WTC11 (cell line): ENCODE measurements at regions not wholly inside any gene's neighbourhood (a gene's known extent, or its start where the extent isn't known, plus 50 kb on each side); places are given as distances from the start of the nearest gene placed in this dataset.

Source experiments
- ATAC-seq: fragments of 200-7000 bp; cut with Tn5 transposase; 2 replicates; pipeline ENCODE4 v1.10.0; 2021; ENCODE audit warnings: mild to moderate bottlenecking, moderate library complexity
- CTCF ChIA-PET: fragments of 300-600 bp; sonication (Branson Sonifier 250); formaldehyde crosslinking; loops from one replicate; lab custom pipeline; 2021; ENCODE audit warnings: antibody characterized with exemption; lab: Charles Lee
- POLR2A ChIA-PET: fragments of 350-600 bp; sonication (Branson Sonifier 250); formaldehyde crosslinking; loops from one replicate; lab custom pipeline; 2021; ENCODE audit warnings: antibody characterized with exemption; lab: Charles Lee
- DNase-seq: peaks from one replicate; pipeline ENCODE4 v3.0.0; 2021; ENCODE audit warnings: low spot score
- H3K27ac Mint-ChIP-seq: 2 replicates; pipeline ENCODE4 v1.8.0; 2021; ENCODE audit warnings: mixed read lengths
- H3K27me3 Mint-ChIP-seq: 2 replicates; pipeline ENCODE4 v1.8.0; 2021; ENCODE audit warnings: low read depth, mild to moderate bottlenecking, moderate library complexity, mixed read lengths
- H3K36me3 Mint-ChIP-seq: 2 replicates; pipeline ENCODE4 v1.8.0; 2021; ENCODE audit warnings: mixed read lengths
- H3K4me1 Mint-ChIP-seq: 2 replicates; pipeline ENCODE4 v1.8.0; 2022; ENCODE audit warnings: mixed read lengths
- H3K4me3 Mint-ChIP-seq: 2 replicates; pipeline ENCODE4 v1.8.0; 2021; ENCODE audit warnings: mild to moderate bottlenecking, moderate library complexity, mixed read lengths
- H3K9me3 Mint-ChIP-seq: 2 replicates; pipeline ENCODE4 v1.8.0; 2021; ENCODE audit warnings: mixed read lengths
- EMX1 ChIP-seq: fragments of 250-450 bp; sonication (Bioruptor Pico); IDR thresholded peaks from 2 replicates; pipeline ENCODE4 v1.8.0; 2021; ENCODE audit warnings: mild to moderate bottlenecking
- ERG ChIP-seq: fragments of 250-450 bp; sonication (Bioruptor Pico); IDR thresholded peaks from 2 replicates; pipeline ENCODE4 v1.8.0; 2021; ENCODE audit warnings: mild to moderate bottlenecking
- ETV6 ChIP-seq: sonication (generic); formaldehyde crosslinking; IDR thresholded peaks from 2 replicates; pipeline ENCODE4 v1.8.1; 2022; ENCODE audit warnings: mild to moderate bottlenecking, missing genetic modification reagents
- FOXJ3 ChIP-seq: sonication (generic); formaldehyde crosslinking; IDR thresholded peaks from 2 replicates; pipeline ENCODE4 v1.9.0; 2021; ENCODE audit warnings: missing genetic modification reagents, mild to moderate bottlenecking, borderline replicate concordance
- GABPB1 ChIP-seq: sonication (generic); formaldehyde crosslinking; IDR thresholded peaks from 2 replicates; pipeline ENCODE4 v1.8.1; 2023; ENCODE audit warnings: mild to moderate bottlenecking, missing genetic modification reagents
- SMAD3 ChIP-seq: sonication (generic); formaldehyde crosslinking; IDR thresholded peaks from 2 replicates; pipeline ENCODE4 v1.8.0; 2022; ENCODE audit warnings: missing genetic modification reagents, mild to moderate bottlenecking, borderline replicate concordance
- SP1 ChIP-seq: sonication (generic); formaldehyde crosslinking; conservative IDR thresholded peaks from 2 replicates; pipeline ENCODE4 v1.8.1; 2022; ENCODE audit warnings: missing genetic modification reagents
- TCF7 ChIP-seq: sonication (generic); formaldehyde crosslinking; IDR thresholded peaks from 2 replicates; pipeline ENCODE4 v1.8.0; 2022; ENCODE audit warnings: mild to moderate bottlenecking, low read depth, missing genetic modification reagents, moderate library complexity
- TP53 ChIP-seq: sonication (generic); formaldehyde crosslinking; IDR thresholded peaks from 2 replicates; pipeline ENCODE4 v1.8.1; 2023; ENCODE audit warnings: mild to moderate bottlenecking, missing genetic modification reagents
- ZBTB21 ChIP-seq: sonication (generic); formaldehyde crosslinking; IDR thresholded peaks from 2 replicates; pipeline ENCODE4 v1.8.1; 2023; ENCODE audit warnings: mild to moderate bottlenecking, missing genetic modification reagents, borderline replicate concordance
- ZNF263 ChIP-seq: sonication (generic); formaldehyde crosslinking; IDR thresholded peaks from 2 replicates; pipeline ENCODE4 v1.8.1; 2022; ENCODE audit warnings: low read depth, mild to moderate bottlenecking, moderate library complexity, missing genetic modification reagents
- ZNF396 ChIP-seq: fragments of 250-450 bp; sonication (Bioruptor Pico); IDR thresholded peaks from 2 replicates; pipeline ENCODE4 v1.8.0; 2021; ENCODE audit warnings: mild to moderate bottlenecking, moderate library complexity, borderline replicate concordance
- ZNF425 ChIP-seq: fragments of 250-450 bp; sonication (Bioruptor Pico); conservative IDR thresholded peaks from 2 replicates; pipeline ENCODE4 v1.9.0; 2021; ENCODE audit warnings: mild to moderate bottlenecking
- TF ChIP-seq, protein P1 (sequence below): sonication (generic); formaldehyde crosslinking; IDR thresholded peaks from 2 replicates; pipeline ENCODE4 v1.8.0; 2023; ENCODE audit warnings: missing genetic modification reagents
- TF ChIP-seq, protein P2 (sequence below): sonication (generic); formaldehyde crosslinking; IDR thresholded peaks from 2 replicates; pipeline ENCODE4 v1.8.1; 2022; ENCODE audit warnings: mild to moderate bottlenecking, moderate library complexity, missing genetic modification reagents
- TF ChIP-seq, protein P3 (sequence below): sonication (generic); formaldehyde crosslinking; IDR thresholded peaks from 2 replicates; pipeline ENCODE4 v1.8.1; 2023; ENCODE audit warnings: mild to moderate bottlenecking, moderate library complexity, missing genetic modification reagents

DNA sequence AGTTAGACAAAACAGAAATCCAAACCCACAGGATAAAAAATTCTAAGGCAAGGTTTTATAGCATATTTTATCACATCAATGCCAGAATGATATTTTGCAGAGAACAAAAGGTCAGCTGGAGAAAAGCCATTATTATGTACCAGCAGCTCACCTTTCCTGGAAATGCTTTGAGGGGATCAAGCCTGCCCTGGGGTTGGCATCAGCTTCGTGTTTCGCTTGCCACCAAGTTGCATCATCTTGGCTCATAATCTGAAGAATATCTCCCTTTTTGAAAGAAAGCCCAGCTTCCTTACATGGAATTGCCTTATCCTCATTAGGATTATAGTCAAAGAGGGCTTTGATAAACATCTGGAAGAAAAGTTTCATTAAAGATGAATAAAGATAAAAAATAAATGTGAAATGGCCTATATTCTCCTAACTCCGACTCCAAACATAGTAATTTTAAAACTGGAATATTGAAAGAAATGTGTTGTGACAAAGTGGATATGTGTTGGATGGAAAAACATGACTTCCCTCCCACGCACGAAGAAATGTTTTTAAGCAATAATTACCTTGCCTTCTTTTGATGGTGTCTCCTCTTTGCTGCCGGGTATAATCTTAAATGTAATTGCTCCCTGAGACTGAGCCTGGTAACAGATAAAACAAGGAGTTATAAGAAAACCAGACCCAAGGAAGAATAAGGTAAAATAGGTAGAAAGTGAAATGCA is 121.3 kb upstream of the ODAD2 start:
- Mint-ChIP-seq H3K27me3 (no peaks in the 10 kb centered on the region), H3K4me1 (peaks cover 19% of the 10 kb centered on the region), H3K4me3 (no peak overlapping the region), H3K27ac (no peak overlapping the region), H3K9me3 (no peaks in the 10 kb centered on the region), H3K36me3 (no peaks in the 10 kb centered on the region)
- no peak for DNase-seq
- POLR2A ChIA-PET, result no interaction called here
- TF ChIP-seq, protein P1, sequence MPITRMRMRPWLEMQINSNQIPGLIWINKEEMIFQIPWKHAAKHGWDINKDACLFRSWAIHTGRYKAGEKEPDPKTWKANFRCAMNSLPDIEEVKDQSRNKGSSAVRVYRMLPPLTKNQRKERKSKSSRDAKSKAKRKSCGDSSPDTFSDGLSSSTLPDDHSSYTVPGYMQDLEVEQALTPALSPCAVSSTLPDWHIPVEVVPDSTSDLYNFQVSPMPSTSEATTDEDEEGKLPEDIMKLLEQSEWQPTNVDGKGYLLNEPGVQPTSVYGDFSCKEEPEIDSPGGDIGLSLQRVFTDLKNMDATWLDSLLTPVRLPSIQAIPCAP (CRISPR knock-in tag), result no peak
- TF ChIP-seq TCF7 (CRISPR knock-in tag), result no peak
- TF ChIP-seq ERG (CRISPR knock-in tag), result no peak
- TF ChIP-seq SMAD3 (CRISPR knock-in tag), result no peak
- no peak for TF ChIP-seq ETV6 (CRISPR knock-in tag)
- no peak for TF ChIP-seq ZNF396 (CRISPR knock-in tag)
- TF ChIP-seq, protein P2, sequence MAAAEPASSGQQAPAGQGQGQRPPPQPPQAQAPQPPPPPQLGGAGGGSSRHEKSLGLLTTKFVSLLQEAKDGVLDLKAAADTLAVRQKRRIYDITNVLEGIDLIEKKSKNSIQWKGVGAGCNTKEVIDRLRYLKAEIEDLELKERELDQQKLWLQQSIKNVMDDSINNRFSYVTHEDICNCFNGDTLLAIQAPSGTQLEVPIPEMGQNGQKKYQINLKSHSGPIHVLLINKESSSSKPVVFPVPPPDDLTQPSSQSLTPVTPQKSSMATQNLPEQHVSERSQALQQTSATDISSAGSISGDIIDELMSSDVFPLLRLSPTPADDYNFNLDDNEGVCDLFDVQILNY (CRISPR knock-in tag), result no peak
- no peak for TF ChIP-seq GABPB1 (CRISPR knock-in tag)
- TF ChIP-seq FOXJ3 (CRISPR knock-in tag), result no peak
- no peak for TF ChIP-seq TP53
- TF ChIP-seq, protein P3, sequence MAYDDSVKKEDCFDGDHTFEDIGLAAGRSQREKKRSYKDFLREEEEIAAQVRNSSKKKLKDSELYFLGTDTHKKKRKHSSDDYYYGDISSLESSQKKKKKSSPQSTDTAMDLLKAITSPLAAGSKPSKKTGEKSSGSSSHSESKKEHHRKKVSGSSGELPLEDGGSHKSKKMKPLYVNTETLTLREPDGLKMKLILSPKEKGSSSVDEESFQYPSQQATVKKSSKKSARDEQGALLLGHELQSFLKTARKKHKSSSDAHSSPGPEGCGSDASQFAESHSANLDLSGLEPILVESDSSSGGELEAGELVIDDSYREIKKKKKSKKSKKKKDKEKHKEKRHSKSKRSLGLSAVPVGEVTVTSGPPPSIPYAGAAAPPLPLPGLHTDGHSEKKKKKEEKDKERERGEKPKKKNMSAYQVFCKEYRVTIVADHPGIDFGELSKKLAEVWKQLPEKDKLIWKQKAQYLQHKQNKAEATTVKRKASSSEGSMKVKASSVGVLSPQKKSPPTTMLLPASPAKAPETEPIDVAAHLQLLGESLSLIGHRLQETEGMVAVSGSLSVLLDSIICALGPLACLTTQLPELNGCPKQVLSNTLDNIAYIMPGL (CRISPR knock-in tag), result no peak
- no peak for TF ChIP-seq ZBTB21 (CRISPR knock-in tag)
- CTCF ChIA-PET, result interaction anchor here (0.6 kb wide), 1 partner anchor 121 kb away, joined by 3 read pairs; no protein-coding TSS in a partner anchor
- ATAC-seq, result no peak

GRCh38 chr10:28118985-28119628 is 120.2 kb upstream of the ODAD2 start:
- POLR2A ChIA-PET, result interaction anchor here (0.5 kb wide), 1 partner anchor 15 kb away, joined by 3 read pairs; no protein-coding TSS in a partner anchor
- Mint-ChIP-seq H3K36me3 (no peaks in the 10 kb centered on the region), H3K4me3 (no peak overlapping the region), H3K4me1 (peaks cover 19% of the 10 kb centered on the region)
- TF ChIP-seq ZNF263, result no peak
- no peak for TF ChIP-seq SP1 (CRISPR knock-in tag)
- TF ChIP-seq ZNF425 (CRISPR knock-in tag), result no peak
- TF ChIP-seq EMX1 (CRISPR knock-in tag), result no peak
- TF ChIP-seq, all 79 proteins: peak for 0
- ATAC-seq (no peak), DNase-seq (no peak)
- H3K27ac Mint-ChIP-seq, result no peak overlapping the region
- no peaks in the 10 kb centered on the region for H3K9me3 Mint-ChIP-seq
- H3K27me3 Mint-ChIP-seq, result no peaks in the 10 kb centered on the region
- CTCF ChIA-PET, result no interaction called here
